ENCODE measurements at regions not wholly inside any gene's neighbourhood (a gene's known extent, or its start where the extent isn't known, plus 50 kb on each side); places are given as distances from the start of the nearest gene placed in this dataset.

GRCh38 chrY:14436546-14436945 lies 87.8 kb upstream of the NLGN4Y start:
- Mint-ChIP-seq H3K4me1 (ENCODE audit: low read depth) (no peaks in the 10 kb centered on the region), H3K36me3 (ENCODE audit: low read depth) (no peaks in the 10 kb centered on the region), H3K4me3 (no peak overlapping the region), H3K27ac (no peak overlapping the region), H3K27me3 (no peaks in the 10 kb centered on the region), H3K9me3 (no peaks in the 10 kb centered on the region)
- intact Hi-C loops (cut with micrococcal nuclease) = no loop called here

DNA sequence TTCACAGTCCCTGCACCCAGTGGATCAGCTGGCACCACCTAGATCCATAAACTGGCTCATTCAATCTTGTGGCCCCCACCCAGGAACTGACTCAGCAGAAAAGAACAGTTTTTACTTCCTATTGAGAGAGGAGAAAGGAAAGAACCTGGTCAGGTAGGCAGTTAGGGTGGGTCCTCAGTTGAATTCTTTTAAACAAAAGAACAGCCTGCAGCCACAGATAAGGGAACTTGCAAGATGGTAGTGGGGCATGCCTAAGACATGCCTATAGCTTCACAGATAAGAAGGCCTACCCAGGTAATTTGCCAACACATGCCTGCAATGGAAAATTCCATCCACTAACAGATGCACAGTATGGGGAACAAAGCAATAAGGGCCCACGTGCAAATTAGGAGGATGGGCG lies 86.7 kb upstream of the NLGN4Y start:
- Mint-ChIP-seq H3K27ac (no peak overlapping the region), H3K4me1 (ENCODE audit: low read depth) (no peaks in the 10 kb centered on the region), H3K9me3 (no peaks in the 10 kb centered on the region), H3K27me3 (no peaks in the 10 kb centered on the region), H3K36me3 (ENCODE audit: low read depth) (no peaks in the 10 kb centered on the region), H3K4me3 (no peak overlapping the region)
- intact Hi-C loops (cut with micrococcal nuclease) = no loop called here

DNA sequence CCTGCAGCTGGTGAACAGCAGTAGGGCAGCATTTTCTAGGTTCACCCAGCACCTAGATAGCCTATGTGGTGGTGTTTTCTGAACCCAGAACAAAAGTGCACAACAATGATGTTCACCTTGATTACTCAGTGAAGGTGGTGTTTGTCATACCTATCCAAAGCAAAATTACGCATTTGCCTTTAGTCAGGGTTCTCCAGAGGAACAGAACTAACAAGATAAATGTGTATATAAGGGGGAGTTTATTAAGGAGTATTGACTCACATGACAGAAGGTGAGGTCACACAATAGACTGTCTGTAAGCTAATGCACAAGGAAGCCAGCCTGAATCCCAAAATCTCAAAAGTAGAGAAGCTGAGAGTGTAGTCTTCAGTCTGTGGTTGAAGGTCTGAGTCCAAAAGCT lies 85.9 kb upstream of the NLGN4Y start:
- H3K27ac Mint-ChIP-seq = no peak overlapping the region
- no peak overlapping the region for H3K4me3 Mint-ChIP-seq
- intact Hi-C loops (cut with micrococcal nuclease) = no loop called here
- H3K36me3 Mint-ChIP-seq (ENCODE audit: low read depth) = no peaks in the 10 kb centered on the region
- no peaks in the 10 kb centered on the region for H3K4me1 Mint-ChIP-seq (ENCODE audit: low read depth)
- no peaks in the 10 kb centered on the region for H3K27me3 Mint-ChIP-seq
- H3K9me3 Mint-ChIP-seq = no peaks in the 10 kb centered on the region

GRCh38 chrY:14444550-14444949 lies 79.8 kb upstream of the NLGN4Y start:
- no peaks in the 10 kb centered on the region for H3K36me3 Mint-ChIP-seq (ENCODE audit: low read depth)
- H3K27me3 Mint-ChIP-seq = no peaks in the 10 kb centered on the region
- intact Hi-C loops (cut with micrococcal nuclease) = no loop called here
- H3K4me3 Mint-ChIP-seq = no peak overlapping the region
- no peaks in the 10 kb centered on the region for H3K4me1 Mint-ChIP-seq (ENCODE audit: low read depth)
- no peak overlapping the region for H3K27ac Mint-ChIP-seq
- H3K9me3 Mint-ChIP-seq = peaks cover 7% of the 10 kb centered on the region

GRCh38 chrY:14468151-14468683 lies 56.1 kb upstream of the NLGN4Y start:
- no peaks in the 10 kb centered on the region for H3K9me3 Mint-ChIP-seq
- no peaks in the 10 kb centered on the region for H3K36me3 Mint-ChIP-seq (ENCODE audit: low read depth)
- H3K27me3 Mint-ChIP-seq = no peaks in the 10 kb centered on the region
- no peaks in the 10 kb centered on the region for H3K4me1 Mint-ChIP-seq (ENCODE audit: low read depth)
- intact Hi-C loops (cut with micrococcal nuclease) = no loop called here
- H3K4me3 Mint-ChIP-seq = no peak overlapping the region
- H3K27ac Mint-ChIP-seq = no peak overlapping the region

GRCh38 chrY:14472421-14472820 lies 51.9 kb upstream of the NLGN4Y start:
- Mint-ChIP-seq H3K9me3 (no peaks in the 10 kb centered on the region), H3K4me3 (no peak overlapping the region), H3K36me3 (ENCODE audit: low read depth) (no peaks in the 10 kb centered on the region), H3K27ac (no peak overlapping the region), H3K4me1 (ENCODE audit: low read depth) (no peaks in the 10 kb centered on the region), H3K27me3 (no peaks in the 10 kb centered on the region)
- intact Hi-C loops (cut with micrococcal nuclease) = no loop called here

DNA sequence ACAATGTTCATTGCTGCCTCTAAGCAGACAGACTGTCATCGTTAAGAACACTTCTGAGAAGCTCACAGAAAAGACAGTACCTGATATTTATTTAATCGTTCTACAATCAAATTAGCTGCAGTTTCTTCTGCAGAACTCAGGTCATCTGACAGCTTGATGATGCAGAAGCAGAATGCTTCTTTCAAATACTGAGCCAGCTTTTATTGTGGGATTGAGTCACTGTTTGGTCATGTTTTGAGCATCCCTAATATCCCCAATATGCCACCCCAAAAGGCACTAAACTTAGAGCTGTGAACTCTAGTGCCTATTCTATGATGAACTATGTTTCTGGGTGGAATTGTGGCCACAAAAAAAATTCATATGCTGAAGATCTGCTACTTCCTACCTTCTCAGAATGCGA lies 51.0 kb upstream of the NLGN4Y start:
- Mint-ChIP-seq H3K4me3 (no peak overlapping the region), H3K27ac (no peak overlapping the region), H3K36me3 (ENCODE audit: low read depth) (no peaks in the 10 kb centered on the region), H3K4me1 (ENCODE audit: low read depth) (no peaks in the 10 kb centered on the region), H3K9me3 (no peaks in the 10 kb centered on the region), H3K27me3 (no peaks in the 10 kb centered on the region)
- intact Hi-C loops (cut with micrococcal nuclease) = no loop called here
